Lower lobe of right lung (tissue), 2 donors: ENCODE measurements at regions not wholly inside any gene's neighbourhood (a gene's known extent, or its start where the extent isn't known, plus 50 kb on each side); places are given as distances from the start of the nearest gene placed in this dataset.

Experiments used
- ATAC-seq, 2 donors: fragments of 200-7000 bp; cut with Tn5 transposase; one replicate each; pipeline ENCODE4 v1.9.1; 2020 to 2022; ENCODE audit warnings: mild to moderate bottlenecking in 2 of 2, moderate library complexity in 2 of 2
- DNase-seq: peaks from one replicate; pipeline ENCODE4 v3.0.0-alpha.2; 2020
- H3K27ac ChIP-seq: fragments of 200-600 bp; one replicate; pipeline ENCODE4 v1.8.0; 2022
- H3K27me3 ChIP-seq: fragments of 200-600 bp; one replicate; pipeline ENCODE4 v1.8.0; 2022; ENCODE audit warnings: low read depth
- H3K36me3 ChIP-seq: fragments of 200-600 bp; one replicate; pipeline ENCODE4 v1.8.0; 2022; ENCODE audit warnings: mild to moderate bottlenecking
- H3K4me1 ChIP-seq: fragments of 200-600 bp; one replicate; pipeline ENCODE4 v1.8.0; 2022
- H3K4me3 ChIP-seq: fragments of 200-600 bp; one replicate; pipeline ENCODE4 v1.8.0; 2022; ENCODE audit warnings: mild to moderate bottlenecking
- H3K9me3 ChIP-seq: fragments of 200-600 bp; one replicate; pipeline ENCODE4 v1.8.0; 2022
- CTCF ChIP-seq: fragments of 200-600 bp; IDR thresholded peaks from one replicate; pipeline ENCODE4 v1.8.0; 2022; ENCODE audit warnings: antibody characterized with exemption, mild to moderate bottlenecking
- intact Hi-C: fragments of 100-400 bp; cut with DNase I; formaldehyde crosslinking; loops from one replicate; pipeline ENCODE4 v1.11.0; 2022
- donor health status: DM: no; HTN: yes; CAD: no; lungs with severe emphysema.

DNA sequence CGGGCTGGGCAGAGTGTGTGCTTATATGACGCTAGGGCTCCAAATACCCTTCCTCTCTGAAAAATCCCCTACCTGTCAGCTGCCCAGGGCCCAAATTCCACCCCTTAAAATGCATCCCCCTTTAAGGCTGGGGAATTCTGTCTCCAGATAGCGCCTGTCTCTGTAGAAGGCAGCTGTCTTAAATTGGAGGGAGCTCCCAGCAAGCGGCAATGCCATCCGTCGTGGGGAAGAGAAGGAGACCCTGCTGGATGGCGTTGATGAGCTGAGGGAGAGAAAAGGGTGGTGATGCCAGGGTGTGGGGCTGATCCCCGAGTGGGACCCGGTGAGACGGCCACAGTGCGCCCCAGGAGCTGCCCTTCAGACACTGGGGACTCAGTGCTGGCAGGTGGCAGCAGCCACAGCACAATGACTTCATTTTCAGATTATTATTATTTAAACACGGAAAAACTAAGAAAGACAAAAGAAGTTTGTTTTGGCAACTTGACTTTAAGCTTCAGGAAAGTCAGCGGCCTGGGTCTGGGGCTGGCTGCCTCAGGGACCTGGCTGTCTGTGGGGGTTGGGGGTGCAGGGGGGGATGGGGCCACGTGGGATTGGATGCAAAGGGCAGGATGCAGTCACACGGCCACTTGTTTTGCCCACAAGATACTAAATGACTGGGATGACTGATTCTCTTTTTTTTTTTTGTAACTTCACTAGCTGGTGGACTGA, 152.8 kb downstream of the TFCP2L1 start:
- no peak for ATAC-seq
- H3K36me3 ChIP-seq: no peaks in the 10 kb centered on the region
- no peaks in the 10 kb centered on the region for H3K27me3 ChIP-seq
- no peaks in the 10 kb centered on the region for H3K4me1 ChIP-seq
- intact Hi-C loops: no loop called here
- no peaks in the 10 kb centered on the region for H3K9me3 ChIP-seq
- no peak overlapping the region for H3K4me3 ChIP-seq
- no peak for TF ChIP-seq CTCF
- DNase-seq: no peak
- H3K27ac ChIP-seq: no peak overlapping the region

- no peak for TF ChIP-seq CTCF
- H3K27ac ChIP-seq: no peak overlapping the region
- DNase-seq: no peak
- H3K36me3 ChIP-seq: no peaks in the 10 kb centered on the region
- ATAC-seq: no peak
- no peaks in the 10 kb centered on the region for H3K4me1 ChIP-seq
- no peak overlapping the region for H3K4me3 ChIP-seq
- H3K9me3 ChIP-seq: no peaks in the 10 kb centered on the region
- no peaks in the 10 kb centered on the region for H3K27me3 ChIP-seq
- intact Hi-C loops: no loop called here
Measured at GRCh38 chr2:121132762-121133107, 152.3 kb downstream of the TFCP2L1 start.

- Histone ChIP-seq H3K4me3 (no peak overlapping the region), H3K27ac (no peak overlapping the region), H3K27me3 (no peaks in the 10 kb centered on the region), H3K4me1 (no peaks in the 10 kb centered on the region), H3K36me3 (no peaks in the 10 kb centered on the region), H3K9me3 (no peaks in the 10 kb centered on the region)
- ATAC-seq (no peak), DNase-seq (no peak)
- intact Hi-C loops: no loop called here
- TF ChIP-seq CTCF: no peak
Measured at GRCh38 chr2:121133551-121134319, 151.3 kb downstream of the TFCP2L1 start.

GRCh38 chr2:121134728-121135127, 150.3 kb downstream of the TFCP2L1 start:
- H3K27ac ChIP-seq: no peak overlapping the region
- intact Hi-C loops: no loop called here
- TF ChIP-seq CTCF: no peak
- no peaks in the 10 kb centered on the region for H3K4me1 ChIP-seq
- H3K4me3 ChIP-seq: no peak overlapping the region
- no peaks in the 10 kb centered on the region for H3K36me3 ChIP-seq
- H3K27me3 ChIP-seq: no peaks in the 10 kb centered on the region
- ATAC-seq (no peak), DNase-seq (no peak)
- H3K9me3 ChIP-seq: no peaks in the 10 kb centered on the region

- Histone ChIP-seq H3K4me1 (no peaks in the 10 kb centered on the region), H3K9me3 (no peaks in the 10 kb centered on the region), H3K27ac (no peak overlapping the region), H3K36me3 (no peaks in the 10 kb centered on the region), H3K4me3 (no peak overlapping the region), H3K27me3 (no peaks in the 10 kb centered on the region)
- intact Hi-C loops: no loop called here
- TF ChIP-seq CTCF: no peak
- DNase-seq: no peak
- no peak for ATAC-seq
Measured at GRCh38 chr2:121135168-121135853, 149.7 kb downstream of the TFCP2L1 start.
